C4-2B (cell line): ENCODE measurements at regions not wholly inside any gene's neighbourhood (a gene's known extent, or its start where the extent isn't known, plus 50 kb on each side); places are given as distances from the start of the nearest gene placed in this dataset.

Source experiments
- CTCF ChIP-seq: fragments of 450-650 bp; conservative IDR thresholded peaks from 2 replicates; pipeline ENCODE4 v1.5.1; 2017; ENCODE audit warnings: mild to moderate bottlenecking
- ZFX ChIP-seq: fragments of 450-650 bp; IDR thresholded peaks from 2 replicates; pipeline ENCODE4 v1.6.1; 2017

GRCh38 chr13:67355812-67356476 is 125.8 kb upstream of the PCDH9 start:
- no peak for TF ChIP-seq CTCF
- TF ChIP-seq ZFX = no peak
